ENCODE measurements at regions not wholly inside any gene's neighbourhood (a gene's known extent, or its start where the extent isn't known, plus 50 kb on each side); places are given as distances from the start of the nearest gene placed in this dataset.

DNA sequence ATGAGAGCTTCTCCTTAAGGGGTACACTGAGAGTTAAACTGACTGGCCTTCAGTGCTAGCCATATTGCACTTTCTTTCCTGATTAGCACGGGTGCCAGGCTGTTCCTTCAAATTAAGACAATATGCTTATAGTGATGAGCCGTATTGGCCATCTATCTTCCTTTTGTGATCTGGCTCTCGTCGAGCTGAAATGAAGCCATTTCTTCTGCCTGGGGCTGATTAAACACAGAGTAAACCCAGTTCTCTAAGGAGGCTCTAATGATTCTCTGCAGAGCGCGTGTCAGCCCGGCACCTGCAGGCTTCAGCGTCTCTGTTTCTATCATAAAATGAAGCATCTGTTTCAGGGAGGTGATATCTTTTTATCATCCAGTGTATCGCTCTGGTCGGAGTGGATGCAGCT is 107.5 kb upstream of the NR2F2 start:
- no peak for DNase-seq (ENCODE audit: low read depth)

DNA sequence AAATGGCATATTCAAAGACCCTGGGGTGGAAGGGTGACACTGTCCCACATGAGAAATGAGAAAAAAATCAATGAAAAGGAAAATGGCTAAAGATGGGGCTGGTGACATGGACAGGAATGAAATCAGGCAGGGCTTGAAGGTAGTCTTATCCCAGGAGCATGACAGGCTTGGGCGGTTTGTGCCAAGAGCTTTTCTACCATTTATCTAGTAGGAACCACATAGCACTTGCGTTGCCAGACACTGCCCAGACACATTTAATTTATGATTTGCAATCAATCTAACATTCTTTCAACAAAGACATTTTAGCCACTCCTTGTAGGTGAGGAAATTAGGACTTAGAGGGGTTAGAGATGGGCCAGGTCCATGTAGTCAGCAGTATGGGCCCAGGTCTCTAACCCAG is 106.6 kb upstream of the NR2F2 start:
- DNase-seq (ENCODE audit: low read depth) = no peak

DNA sequence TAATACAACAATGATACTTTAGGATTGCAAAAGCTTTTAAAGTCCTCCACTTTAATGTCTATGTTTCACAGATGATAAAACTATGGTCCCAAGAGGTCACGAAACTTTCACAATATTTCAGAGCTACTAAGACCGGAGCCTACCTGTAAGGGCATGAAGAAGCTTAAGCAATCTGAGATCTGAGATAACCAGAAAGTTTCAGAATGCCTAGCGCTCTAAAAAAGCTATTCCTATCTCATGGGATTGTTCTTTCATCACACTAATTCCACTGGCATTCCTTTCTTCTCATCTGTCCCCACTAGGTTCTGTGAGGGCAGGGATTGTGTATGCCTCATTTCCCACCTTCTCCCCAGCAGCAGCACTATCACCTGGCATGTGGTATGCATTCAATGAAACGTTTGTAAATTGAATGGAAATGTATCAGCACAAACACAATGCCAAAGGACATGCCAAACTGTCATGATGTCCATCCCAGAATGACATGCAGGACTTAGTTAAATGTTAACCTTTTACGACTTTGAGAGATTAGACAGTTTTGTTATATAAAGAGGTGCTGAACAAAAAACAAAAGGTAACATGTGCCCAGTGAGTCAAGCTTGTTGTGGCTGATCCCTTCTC is 104.7 kb upstream of the NR2F2 start:
- no peak for DNase-seq (ENCODE audit: low read depth)

DNA sequence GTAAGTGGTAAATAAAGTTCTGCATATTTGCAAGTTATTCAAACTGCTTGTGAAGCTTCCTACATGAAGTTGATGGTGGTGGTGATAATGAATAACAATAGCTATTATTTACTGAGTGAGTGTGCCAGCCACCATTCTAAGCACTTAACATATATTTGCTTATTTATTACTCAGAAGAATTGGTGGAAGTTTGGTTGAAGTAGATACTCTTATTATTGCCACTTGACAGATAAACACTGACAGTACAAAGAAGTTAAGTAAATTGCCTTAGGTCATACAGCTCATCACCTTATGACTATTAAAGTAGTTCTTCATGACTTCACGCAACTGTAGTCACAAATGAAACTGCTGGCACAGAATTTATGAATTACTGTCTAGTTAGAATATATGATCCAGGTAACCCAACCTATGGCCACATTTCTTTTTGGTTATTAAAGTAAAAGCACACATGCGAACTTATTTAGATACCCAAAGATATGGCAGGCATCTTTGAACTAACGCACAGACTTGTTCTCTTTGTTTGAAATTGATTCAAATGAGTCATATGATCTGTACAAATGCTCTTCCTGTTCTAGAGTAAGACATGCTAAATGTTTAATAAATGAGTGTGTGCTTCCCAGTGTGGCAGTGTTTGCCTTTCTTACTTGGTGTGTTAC is 99.8 kb upstream of the NR2F2 start:
- no peak for DNase-seq (ENCODE audit: low read depth)

DNA sequence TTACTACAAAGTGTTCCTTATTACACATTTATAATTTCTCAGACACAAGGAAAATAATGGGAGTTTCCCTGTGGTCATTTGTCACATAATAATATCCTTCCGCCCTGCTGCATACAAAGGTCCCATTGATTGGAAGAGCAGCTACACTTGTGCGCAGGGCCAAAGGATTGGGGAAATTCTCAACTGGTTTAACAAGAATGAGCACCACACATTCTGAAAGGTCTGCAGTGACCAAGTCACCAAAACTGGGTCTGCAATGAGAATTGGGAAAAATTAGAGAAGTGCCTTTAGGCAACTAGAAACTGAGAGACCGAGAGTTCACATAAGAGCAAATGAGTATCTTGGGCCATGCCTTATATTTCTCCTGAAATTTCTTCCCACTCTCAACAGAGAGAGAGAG is 98.2 kb upstream of the NR2F2 start:
- no peak for DNase-seq (ENCODE audit: low read depth)

DNA sequence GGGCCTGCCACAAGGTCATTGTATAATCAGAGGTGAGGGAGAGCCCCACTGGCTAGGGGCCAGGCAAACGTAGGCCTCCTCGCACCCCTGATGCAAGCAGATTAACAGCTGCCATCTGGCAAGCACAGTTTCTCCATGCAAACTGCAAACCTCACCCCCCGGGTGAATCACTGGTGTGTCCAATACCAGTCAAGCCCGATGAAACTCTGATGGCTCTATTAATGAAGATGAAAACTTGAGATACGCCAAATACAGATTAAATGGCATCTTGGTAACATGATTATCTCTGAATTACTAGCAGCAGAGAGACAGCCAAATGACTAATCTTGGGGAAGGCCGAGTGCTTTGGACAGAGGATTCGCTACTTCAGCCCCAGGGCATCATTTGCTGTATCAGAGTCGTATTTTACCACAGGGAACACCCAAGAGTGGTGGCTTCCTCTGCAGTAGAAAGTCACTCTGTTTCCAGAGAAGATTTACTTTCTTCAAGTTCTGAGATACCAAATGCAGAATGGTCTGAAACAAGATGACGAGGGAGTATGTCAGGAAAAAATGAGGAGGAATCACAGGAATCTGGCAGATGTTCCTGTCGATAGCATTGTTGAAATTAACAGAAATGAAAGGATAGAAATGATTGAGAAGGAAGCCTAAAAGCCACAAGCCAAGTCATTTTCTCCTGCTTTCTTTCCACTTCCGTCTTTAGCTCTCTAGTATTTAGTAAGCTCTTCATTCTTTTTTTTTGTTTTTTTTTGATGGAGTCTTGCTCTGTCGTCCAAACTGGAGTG is 96.2 kb upstream of the NR2F2 start:
- no peak for DNase-seq (ENCODE audit: low read depth)

DNA sequence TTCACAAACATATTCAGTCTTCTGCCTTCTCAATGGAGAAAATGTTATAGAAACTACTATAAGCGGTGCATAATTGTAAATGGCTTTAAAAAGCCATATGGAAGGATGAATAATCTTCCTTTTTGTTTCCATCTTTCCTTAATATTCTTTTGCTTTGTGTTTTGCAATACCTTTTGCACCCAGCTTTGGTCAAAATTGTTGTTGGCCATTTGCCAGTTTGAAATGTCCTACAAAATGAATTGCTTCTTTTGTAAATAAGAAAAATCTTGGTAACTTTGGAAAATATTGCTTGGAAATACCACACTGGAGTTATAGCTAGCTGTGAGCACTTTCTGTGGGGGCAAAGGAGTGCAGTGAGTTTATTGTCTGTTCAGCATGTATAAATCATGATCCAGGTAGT is 93.5 kb upstream of the NR2F2 start:
- DNase-seq (ENCODE audit: low read depth) = no peak

DNA sequence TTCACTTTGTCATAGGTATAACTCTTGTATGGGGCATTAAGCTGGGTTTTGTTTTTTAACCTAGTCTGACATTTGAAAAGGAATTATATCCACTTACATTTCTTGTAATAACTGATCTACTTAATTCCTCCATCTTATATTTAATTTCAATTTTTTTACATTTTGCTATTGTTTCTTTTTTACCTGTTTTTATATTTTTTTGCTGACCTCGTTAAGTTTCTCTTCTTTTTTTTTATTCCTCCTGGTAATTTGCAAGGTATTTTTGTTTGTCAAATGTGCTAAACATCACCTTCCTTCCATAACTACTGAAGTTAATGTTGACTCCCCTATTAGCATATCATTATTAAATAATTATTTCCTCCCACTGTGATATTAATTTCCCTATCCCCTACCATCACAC is 87.7 kb upstream of the NR2F2 start:
- no peak for DNase-seq (ENCODE audit: low read depth)

DNA sequence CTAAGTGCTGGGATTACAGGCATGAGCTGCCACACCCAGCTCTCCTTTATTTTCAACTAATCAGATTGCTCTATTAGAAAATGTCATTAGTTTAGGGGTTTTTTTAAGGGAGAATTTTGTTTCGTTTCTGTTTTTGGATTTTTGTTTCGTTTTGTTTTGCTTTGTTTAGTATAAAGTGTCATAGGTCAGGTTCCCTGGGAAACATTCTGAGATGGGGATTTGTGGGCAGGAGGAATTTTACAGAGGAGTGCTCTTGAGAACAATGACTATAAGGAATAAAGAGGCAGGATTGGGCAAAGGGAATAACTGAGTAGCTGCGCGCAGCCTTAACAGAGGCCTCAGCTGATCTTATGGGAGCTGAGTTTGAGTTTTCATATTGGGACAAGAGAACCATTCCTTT is 86.8 kb upstream of the NR2F2 start:
- DNase-seq (ENCODE audit: low read depth) = no peak

DNA sequence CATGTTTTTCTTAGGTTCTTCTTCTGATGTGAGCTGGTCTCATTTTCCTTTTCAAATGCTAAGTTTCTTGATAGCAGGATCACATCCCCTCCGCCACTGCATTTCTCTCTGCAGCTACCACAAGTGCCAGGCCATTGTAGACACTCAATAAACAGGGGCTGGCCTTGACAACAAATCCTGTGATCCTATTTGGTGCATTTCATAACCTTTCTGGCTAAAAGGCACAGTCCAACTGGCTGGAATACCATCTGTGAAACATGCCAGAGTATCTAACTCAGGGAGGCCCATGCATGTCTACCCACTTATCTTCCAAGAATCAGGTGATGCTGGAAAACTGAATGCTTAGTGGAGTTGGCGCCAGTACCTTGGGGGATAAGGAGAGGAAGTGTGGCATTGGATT is 85.2 kb upstream of the NR2F2 start:
- DNase-seq (ENCODE audit: low read depth) = no peak

DNA sequence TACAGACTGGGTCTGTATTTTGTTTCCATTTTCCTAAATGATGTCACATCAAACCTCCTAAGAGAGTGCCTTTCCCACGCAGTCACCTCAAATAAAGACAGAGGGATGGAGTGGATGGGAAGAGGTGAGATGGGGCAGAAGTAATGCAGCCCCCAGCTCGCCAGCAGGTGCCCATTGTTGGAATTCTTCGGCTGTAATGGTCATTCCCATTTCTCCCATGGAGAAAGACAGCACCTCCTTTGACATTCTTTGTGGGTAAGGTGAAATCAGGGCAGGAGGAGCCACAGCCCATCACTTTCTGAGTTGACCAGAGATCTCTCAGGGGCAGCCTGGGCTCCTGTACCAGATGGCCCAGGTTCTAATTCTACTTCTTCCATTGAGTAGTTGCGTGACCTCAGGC is 84.4 kb upstream of the NR2F2 start:
- DNase-seq (ENCODE audit: low read depth) = no peak

DNA sequence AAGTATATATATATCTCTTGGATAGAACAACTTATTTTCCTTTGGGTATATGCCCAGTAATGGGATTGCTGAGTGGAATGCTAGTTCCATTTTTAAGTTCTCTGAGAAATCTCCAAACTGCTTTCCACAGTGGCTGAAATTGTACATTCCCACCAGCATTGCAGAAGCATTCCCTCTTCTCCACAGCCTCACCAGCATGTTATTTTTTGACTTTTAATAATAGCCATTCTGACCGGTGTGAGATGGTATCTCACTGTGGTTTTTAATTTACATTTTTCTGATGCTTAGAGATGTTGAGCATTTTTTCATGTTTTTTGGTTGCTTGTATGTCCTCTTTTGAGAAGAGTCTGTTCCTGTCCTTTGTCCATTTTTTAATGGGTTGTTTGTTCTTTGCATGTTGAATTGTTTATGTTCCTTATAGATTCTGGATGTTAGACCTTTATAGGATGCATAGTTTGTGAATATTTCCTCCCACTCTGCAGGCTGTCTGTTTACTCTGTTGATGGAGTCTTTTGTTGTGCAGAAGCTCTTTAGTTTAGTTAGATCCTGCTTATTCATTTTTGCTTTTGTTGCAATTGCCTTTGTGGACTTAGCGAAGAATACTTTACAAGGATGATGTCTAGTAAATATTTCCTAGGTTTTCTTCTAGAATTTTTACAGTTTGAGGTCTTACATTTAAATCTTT is 82.7 kb upstream of the NR2F2 start:
- no peak for DNase-seq (ENCODE audit: low read depth)

DNA sequence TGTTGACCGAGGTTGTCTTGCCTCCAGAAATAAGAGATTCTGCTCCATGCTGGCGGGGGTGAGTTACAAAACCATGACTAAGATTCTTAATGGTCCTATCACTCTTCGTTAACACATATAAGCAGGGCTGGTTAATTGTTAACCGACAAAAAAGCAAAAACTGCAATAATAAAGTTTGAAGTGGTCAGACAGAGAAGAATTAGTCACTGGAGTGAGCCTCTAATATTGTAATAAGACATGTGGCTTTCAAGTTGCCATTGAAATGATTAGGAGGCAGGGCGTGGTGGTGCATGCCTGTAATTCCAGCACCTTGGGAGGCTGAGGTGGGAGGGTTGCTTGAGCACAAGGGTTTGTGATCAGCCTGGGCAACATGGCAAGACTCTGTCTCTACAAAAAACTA is 78.4 kb upstream of the NR2F2 start:
- no peak for DNase-seq (ENCODE audit: low read depth)

DNA sequence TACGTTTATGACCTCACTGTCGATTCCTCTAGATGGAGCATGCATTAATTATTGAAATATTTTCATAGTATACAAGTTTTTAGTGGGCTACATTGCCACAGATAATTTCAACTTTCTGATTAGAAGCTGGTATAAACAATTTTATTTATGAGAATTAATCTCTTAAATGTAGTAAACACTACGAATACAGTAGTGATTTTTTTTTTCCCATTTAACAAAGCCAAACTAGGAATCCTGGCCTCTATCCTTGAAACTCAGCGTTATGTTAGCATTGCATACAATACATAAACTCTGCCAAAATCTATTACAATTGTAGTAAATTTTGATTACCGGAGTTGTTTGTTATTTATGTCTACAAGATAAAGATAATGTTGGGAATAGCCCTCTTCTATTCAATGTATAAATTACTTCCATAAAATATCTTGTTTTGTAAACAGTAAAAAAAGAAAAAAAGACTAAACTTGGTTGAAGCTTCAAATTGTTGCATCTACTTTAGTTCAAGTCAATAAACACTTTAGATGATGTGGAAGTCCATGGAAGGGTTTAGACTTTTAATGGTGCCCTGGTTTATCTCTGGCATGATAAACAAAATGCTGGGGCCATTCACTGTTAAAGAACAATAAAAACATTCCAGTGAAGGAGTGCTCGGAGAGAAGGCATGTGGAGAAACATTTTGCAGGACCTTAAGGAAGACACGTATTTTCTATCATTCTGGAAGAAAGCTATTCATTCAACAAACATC is 77.3 kb upstream of the NR2F2 start:
- no peak for DNase-seq (ENCODE audit: low read depth)

DNA sequence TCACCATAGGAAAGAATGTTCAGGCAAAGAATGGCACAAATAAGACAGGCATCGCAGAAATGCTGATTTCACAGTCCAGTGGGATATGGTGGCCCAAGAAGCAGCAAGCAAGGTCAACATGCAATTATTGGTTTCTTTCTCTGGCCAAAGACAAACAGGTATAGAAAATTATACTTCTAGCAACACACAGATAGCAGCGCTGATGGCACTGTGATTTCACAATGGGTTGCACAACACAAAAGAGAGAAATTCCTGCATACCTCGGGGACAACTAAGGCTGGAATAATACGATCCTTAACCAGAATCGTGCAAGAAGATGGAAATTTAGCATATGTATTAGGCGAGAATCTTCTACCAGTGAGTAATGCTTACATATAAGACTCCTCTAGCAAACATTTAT is 76.3 kb upstream of the NR2F2 start:
- DNase-seq (ENCODE audit: low read depth) = peak; percentile 24

DNA sequence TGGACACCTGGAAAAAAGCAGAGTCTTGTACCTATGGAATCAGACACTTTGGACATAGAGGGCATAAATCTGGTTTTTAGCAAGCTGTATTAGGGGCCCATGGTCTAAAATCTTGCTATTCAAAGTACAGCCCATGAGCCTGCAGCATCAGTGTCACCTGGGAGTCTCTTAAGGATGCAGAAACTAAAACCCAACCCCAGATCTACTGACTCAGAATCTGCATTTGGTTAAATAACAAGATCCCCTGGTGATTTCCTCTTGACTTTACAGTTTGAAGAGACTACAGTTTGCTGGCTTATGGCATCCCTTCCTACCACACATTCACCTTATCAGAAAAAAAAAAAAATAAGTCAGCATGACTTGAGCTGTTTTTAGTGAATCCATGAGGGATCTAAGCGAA is 74.9 kb upstream of the NR2F2 start:
- no peak for DNase-seq (ENCODE audit: low read depth)

DNA sequence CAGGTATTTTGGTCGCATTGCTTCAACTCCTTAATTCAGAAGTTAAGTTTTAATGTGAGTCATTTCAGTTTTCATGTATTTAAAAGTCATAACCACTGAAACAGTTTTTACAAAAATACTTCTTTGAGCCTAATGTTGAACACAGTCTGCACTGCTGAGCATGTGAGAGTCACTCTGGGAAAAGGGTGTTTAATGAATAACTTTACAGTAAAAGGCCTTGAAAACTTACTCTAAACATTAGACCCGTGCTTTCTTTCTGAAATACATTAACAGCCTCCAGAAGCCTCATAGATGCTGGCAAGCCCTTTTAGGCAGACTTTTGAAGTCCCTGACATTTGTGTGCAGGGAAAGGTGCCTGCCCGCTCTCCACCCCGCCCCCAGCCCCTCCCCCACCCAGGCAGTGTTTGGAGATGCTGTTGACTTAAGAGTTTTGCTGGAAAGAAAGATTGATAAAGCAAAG is 68.9 kb upstream of the NR2F2 start:
- DNase-seq (ENCODE audit: low read depth) = no peak

DNA sequence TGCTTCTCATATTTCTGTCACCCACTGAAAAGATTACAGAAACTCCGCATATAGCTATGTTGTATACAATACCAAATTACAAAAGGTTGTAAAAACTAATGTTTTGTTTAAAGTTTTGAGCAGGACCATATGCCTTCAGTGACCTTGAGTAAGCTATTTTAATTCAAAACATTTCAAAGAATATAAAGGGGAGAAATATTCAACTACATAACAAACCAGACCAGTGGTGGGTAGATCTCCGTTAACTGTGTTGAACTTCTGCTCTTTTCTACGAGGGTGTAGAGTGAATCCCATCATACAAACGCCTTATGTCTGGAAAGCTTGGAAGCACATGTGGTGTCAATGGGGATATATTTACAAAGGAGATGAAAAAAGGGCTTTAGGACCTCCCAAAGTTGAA is 68.4 kb upstream of the NR2F2 start:
- no peak for DNase-seq (ENCODE audit: low read depth)

DNA sequence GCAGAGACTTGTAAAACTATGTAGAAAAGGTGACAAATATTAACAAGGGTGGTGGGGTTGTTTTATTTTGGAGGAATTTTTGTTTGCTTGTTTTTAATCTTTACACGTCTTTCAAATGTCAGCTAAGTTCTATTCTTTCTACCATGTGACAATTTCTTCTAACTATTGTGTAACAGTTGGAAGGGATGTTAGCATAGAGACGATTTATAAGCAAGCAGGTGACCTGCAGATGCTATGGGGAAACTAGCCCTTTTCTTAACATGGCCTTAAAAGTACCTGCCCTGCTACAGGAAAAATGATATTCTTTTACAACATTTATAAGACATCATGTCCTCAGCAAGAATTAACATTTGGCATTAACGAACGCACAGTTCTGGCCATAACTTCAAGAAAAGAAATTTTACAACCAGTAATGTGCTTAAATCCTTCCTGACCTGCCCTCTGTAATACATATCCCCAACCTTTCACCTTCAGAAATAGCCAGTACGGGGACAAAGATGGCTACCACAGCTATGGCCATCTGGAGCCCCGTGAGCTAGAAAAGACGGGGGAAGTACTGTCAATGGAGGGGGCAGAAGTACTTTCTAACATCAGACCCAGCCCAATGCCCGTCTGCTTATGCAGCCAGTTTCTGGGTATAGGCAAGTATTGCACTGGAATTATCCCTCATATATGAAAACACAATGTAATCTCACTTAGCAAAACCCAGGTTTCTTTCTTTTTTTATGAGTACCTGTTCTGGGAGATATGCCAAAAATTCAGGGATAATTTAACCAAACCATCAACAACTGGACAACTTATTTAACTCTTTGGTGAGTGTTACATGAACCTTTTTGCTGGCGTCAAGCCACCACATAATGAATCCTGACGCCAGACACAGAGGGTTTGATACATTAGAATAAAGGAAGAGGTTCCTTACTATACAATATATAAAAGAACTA is 67.7 kb upstream of the NR2F2 start:
- DNase-seq (ENCODE audit: low read depth) = no peak

DNA sequence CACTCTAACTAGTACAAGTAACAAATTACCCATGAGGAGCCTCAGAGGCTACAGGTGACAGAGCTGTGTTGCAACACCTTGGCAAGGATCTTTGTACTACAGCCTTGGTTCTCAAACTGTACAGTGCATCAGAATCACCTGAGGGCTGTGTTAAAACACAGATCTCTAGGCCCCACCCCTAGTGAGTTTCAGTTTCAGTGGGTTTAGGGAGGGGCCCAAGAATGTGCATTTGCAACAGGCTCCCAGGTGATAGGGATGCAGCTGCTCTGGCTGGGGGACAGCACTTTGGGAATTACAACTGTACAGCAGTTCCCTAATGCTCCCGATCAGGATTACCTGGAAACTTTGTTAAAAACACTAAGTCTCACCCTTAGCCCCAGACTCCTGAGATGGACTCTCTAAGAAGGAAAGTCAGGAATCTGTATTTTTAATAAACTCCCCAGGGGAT is 66.1 kb upstream of the NR2F2 start:
- DNase-seq (ENCODE audit: low read depth) = no peak
